ENCODE measurements at regions not wholly inside any gene's neighbourhood (a gene's known extent, or its start where the extent isn't known, plus 50 kb on each side); places are given as distances from the start of the nearest gene placed in this dataset.
"Not testable (repeated sequence)": the region's sequence is repeated elsewhere in the genome, so short reads cannot be mapped to it uniquely, and the experiment has no call there.

GRCh38 chr13:84831666-84832657, 949.7 kb upstream of the SLITRK1 start:
- DNase-seq: no peak

- DNase-seq: no peak
Measured at GRCh38 chr13:84823528-84823927, 941.3 kb upstream of the SLITRK1 start.

GRCh38 chr13:84821261-84821660, 939.0 kb upstream of the SLITRK1 start:
- DNase-seq: no peak

- no peak for DNase-seq
Measured at GRCh38 chr13:84816567-84817105, 934.4 kb upstream of the SLITRK1 start.

- no peak for DNase-seq
Measured at GRCh38 chr13:84812789-84813188, 930.5 kb upstream of the SLITRK1 start.

GRCh38 chr13:84812078-84812477, 929.8 kb upstream of the SLITRK1 start:
- DNase-seq: no peak

- no peak for DNase-seq
Measured at GRCh38 chr13:84810781-84811180, 928.5 kb upstream of the SLITRK1 start.

- no peak for DNase-seq
Measured at GRCh38 chr13:84802073-84802472, 919.8 kb upstream of the SLITRK1 start.

- DNase-seq: no peak
Measured at GRCh38 chr13:84784443-84785153, 902.3 kb upstream of the SLITRK1 start.

GRCh38 chr13:84777316-84777715, 895.0 kb upstream of the SLITRK1 start:
- no peak for DNase-seq

GRCh38 chr13:84776593-84776992, 894.3 kb upstream of the SLITRK1 start:
- DNase-seq: no peak

- not testable (repeated sequence) for DNase-seq
Measured at GRCh38 chr13:84775920-84776319, 893.6 kb upstream of the SLITRK1 start.

- DNase-seq: no peak
Measured at GRCh38 chr13:84774111-84774510, 891.8 kb upstream of the SLITRK1 start.

- DNase-seq: no peak
Measured at GRCh38 chr13:84760956-84761355, 878.7 kb upstream of the SLITRK1 start.

GRCh38 chr13:84749126-84749525, 866.9 kb upstream of the SLITRK1 start:
- DNase-seq: no peak

- no peak for DNase-seq
Measured at GRCh38 chr13:84745051-84745551, 862.8 kb upstream of the SLITRK1 start.

GRCh38 chr13:84744203-84744602, 861.9 kb upstream of the SLITRK1 start:
- no peak for DNase-seq

- peak; percentile 54 for DNase-seq
Measured at GRCh38 chr13:84741253-84741652, 859.0 kb upstream of the SLITRK1 start.

GRCh38 chr13:84739021-84739420, 856.7 kb upstream of the SLITRK1 start:
- DNase-seq: peak; percentile 23

- DNase-seq: no peak
Measured at GRCh38 chr13:84737661-84738060, 855.4 kb upstream of the SLITRK1 start.

- DNase-seq: no peak
Measured at GRCh38 chr13:84730376-84730775, 848.1 kb upstream of the SLITRK1 start.

- no peak for DNase-seq
Measured at GRCh38 chr13:84705982-84706710, 823.9 kb upstream of the SLITRK1 start.

GRCh38 chr13:84702174-84702573, 819.9 kb upstream of the SLITRK1 start:
- DNase-seq: no peak

Data from OCI-M1 (cell line).